Suppressor macrophage treated with lipopolysaccharide for 4 hours (primary cell): ENCODE measurements at regions not wholly inside any gene's neighbourhood (a gene's known extent, or its start where the extent isn't known, plus 50 kb on each side); places are given as distances from the start of the nearest gene placed in this dataset.

Experiments
- DNase-seq: peaks from one replicate; pipeline ENCODE4 v3.0.0-alpha.2; 2020

GRCh38 chr5:29905626-29906353 is 1287.7 kb upstream of the CDH6 start:
- DNase-seq: no peak

- DNase-seq: no peak
Observed at GRCh38 chr5:29902859-29903258, 1290.6 kb upstream of the CDH6 start.

- no peak for DNase-seq
Observed at GRCh38 chr5:29899583-29899982, 1293.9 kb upstream of the CDH6 start.

GRCh38 chr5:29897916-29898315 is 1295.6 kb upstream of the CDH6 start:
- DNase-seq: no peak

GRCh38 chr5:29896646-29897045 is 1296.8 kb upstream of the CDH6 start:
- no peak for DNase-seq

GRCh38 chr5:29894668-29895067 is 1298.8 kb upstream of the CDH6 start:
- DNase-seq: no peak

- no peak for DNase-seq
Observed at GRCh38 chr5:29889051-29889450, 1304.4 kb upstream of the CDH6 start.

- DNase-seq: no peak
Observed at GRCh38 chr5:29885595-29885994, 1307.9 kb upstream of the CDH6 start.

GRCh38 chr5:29882036-29882435 is 1311.5 kb upstream of the CDH6 start:
- no peak for DNase-seq

GRCh38 chr5:29879401-29879800 is 1314.1 kb upstream of the CDH6 start:
- no peak for DNase-seq

GRCh38 chr5:29878599-29878998 is 1314.9 kb upstream of the CDH6 start:
- no peak for DNase-seq

GRCh38 chr5:29867155-29867554 is 1326.3 kb upstream of the CDH6 start:
- DNase-seq: no peak

- DNase-seq: no peak
Observed at GRCh38 chr5:29853711-29854220, 1339.7 kb upstream of the CDH6 start.

GRCh38 chr5:29852329-29852728 is 1341.2 kb upstream of the CDH6 start:
- no peak for DNase-seq

- DNase-seq: no peak
Observed at GRCh38 chr5:29845206-29845605, 1348.3 kb upstream of the CDH6 start.

GRCh38 chr5:29833394-29833793 is 1360.1 kb upstream of the CDH6 start:
- no peak for DNase-seq

- no peak for DNase-seq
Observed at GRCh38 chr5:29822521-29822920, 1371.0 kb upstream of the CDH6 start.

GRCh38 chr5:29811914-29812679 is 1381.4 kb upstream of the CDH6 start:
- DNase-seq: no peak

- DNase-seq: no peak
Observed at GRCh38 chr5:29805804-29806203, 1387.7 kb upstream of the CDH6 start.

- no peak for DNase-seq
Observed at GRCh38 chr5:29800752-29801151, 1392.7 kb upstream of the CDH6 start.

GRCh38 chr5:29796013-29796412 is 1397.5 kb upstream of the CDH6 start:
- no peak for DNase-seq

- DNase-seq: no peak
Observed at GRCh38 chr5:29795096-29795652, 1398.3 kb upstream of the CDH6 start.

GRCh38 chr5:29794141-29794787 is 1399.2 kb upstream of the CDH6 start:
- no peak for DNase-seq
